HK-2 (cell line): ENCODE measurements at regions not wholly inside any gene's neighbourhood (a gene's known extent, or its start where the extent isn't known, plus 50 kb on each side); places are given as distances from the start of the nearest gene placed in this dataset.
"Not testable (repeated sequence)": the region's sequence is repeated elsewhere in the genome, so short reads cannot be mapped to it uniquely, and the experiment has no call there.

ENCODE experiments used
- DNase-seq: peaks from one replicate; pipeline ENCODE4 v3.0.0-alpha.2; 2018; ENCODE audit not compliant: unreplicated experiment

- no peak for DNase-seq
Observed at GRCh38 chrX:117487421-117487820, 629.2 kb downstream of the KLHL13 start.

GRCh38 chrX:117483950-117484349 lies 632.7 kb downstream of the KLHL13 start:
- no peak for DNase-seq

GRCh38 chrX:117458243-117458968 lies 658.2 kb downstream of the KLHL13 start:
- DNase-seq, result no peak

GRCh38 chrX:117455787-117456186 lies 660.8 kb downstream of the KLHL13 start:
- no peak for DNase-seq

GRCh38 chrX:117429501-117429900 lies 687.1 kb downstream of the KLHL13 start:
- no peak for DNase-seq

GRCh38 chrX:117407449-117408150 lies 709.0 kb downstream of the KLHL13 start:
- DNase-seq, result no peak

- DNase-seq, result no peak
Observed at GRCh38 chrX:117400839-117401238, 715.8 kb downstream of the KLHL13 start.

GRCh38 chrX:117400005-117400404 lies 716.6 kb downstream of the KLHL13 start:
- DNase-seq, result no peak

GRCh38 chrX:117397844-117398243 lies 718.8 kb downstream of the KLHL13 start:
- no peak for DNase-seq

- DNase-seq, result not testable (repeated sequence)
Observed at GRCh38 chrX:117394506-117395070, 722.0 kb downstream of the KLHL13 start.

- not testable (repeated sequence) for DNase-seq
Observed at GRCh38 chrX:117392360-117392759, 724.2 kb downstream of the KLHL13 start.

- DNase-seq, result no peak
Observed at GRCh38 chrX:117376460-117376859, 740.1 kb downstream of the KLHL13 start.

- DNase-seq, result no peak
Observed at GRCh38 chrX:117335209-117335608, 781.4 kb downstream of the KLHL13 start.

GRCh38 chrX:117327373-117327772 lies 789.2 kb downstream of the KLHL13 start:
- DNase-seq, result no peak

- DNase-seq, result no peak
Observed at GRCh38 chrX:117325706-117326105, 790.9 kb downstream of the KLHL13 start.

- no peak for DNase-seq
Observed at GRCh38 chrX:117305168-117305766, 811.3 kb downstream of the KLHL13 start.

- no peak for DNase-seq
Observed at GRCh38 chrX:117301086-117301485, 815.5 kb downstream of the KLHL13 start.

- no peak for DNase-seq
Observed at GRCh38 chrX:117291760-117292159, 824.9 kb downstream of the KLHL13 start.

- DNase-seq, result no peak
Observed at GRCh38 chrX:117274965-117275364, 812.2 kb upstream of the CT83 start.
